PFSK-1 (cell line): ENCODE measurements at regions not wholly inside any gene's neighbourhood (a gene's known extent, or its start where the extent isn't known, plus 50 kb on each side); places are given as distances from the start of the nearest gene placed in this dataset.

Source experiments
- FOXP2 ChIP-seq: optimal IDR thresholded peaks from 2 replicates; pipeline ENCODE3; 2011; ENCODE audit warnings: borderline replicate concordance, control low read depth, inconsistent platforms; ENCODE audit not compliant: insufficient read depth; ENCODE audit errors: extremely low read length, extremely low read depth
- POLR2AphosphoS5 ChIP-seq: IDR thresholded peaks from 2 replicates; pipeline ENCODE4 v1.6.1; 2012; ENCODE audit warnings: low read depth, mild to moderate bottlenecking, control low read depth, low read length, moderate library complexity
- SIN3A ChIP-seq: IDR thresholded peaks from 2 replicates; pipeline ENCODE4 v1.6.1; 2012; ENCODE audit warnings: mild to moderate bottlenecking, low read length, moderate library complexity, borderline replicate concordance; ENCODE audit not compliant: insufficient read depth
- TAF1 ChIP-seq: IDR thresholded peaks from 2 replicates; pipeline ENCODE4 v1.6.1; 2012; ENCODE audit warnings: low read length, control low read depth, borderline replicate concordance; ENCODE audit not compliant: insufficient read depth
- TF ChIP-seq, protein P1 (sequence below), 2 experiments: IDR thresholded peaks; 2 replicates each; pipeline versions ENCODE4 v1.6.1 to v1.8.0; 2011 to 2012; ENCODE audit warnings: low read depth in 2 of 2, low read length in 2 of 2, control low read depth in 1 of 2, inconsistent platforms in 1 of 2, mild to moderate bottlenecking in 1 of 2, moderate library complexity in 1 of 2; ENCODE audit not compliant: insufficient read depth in 1 of 2

DNA sequence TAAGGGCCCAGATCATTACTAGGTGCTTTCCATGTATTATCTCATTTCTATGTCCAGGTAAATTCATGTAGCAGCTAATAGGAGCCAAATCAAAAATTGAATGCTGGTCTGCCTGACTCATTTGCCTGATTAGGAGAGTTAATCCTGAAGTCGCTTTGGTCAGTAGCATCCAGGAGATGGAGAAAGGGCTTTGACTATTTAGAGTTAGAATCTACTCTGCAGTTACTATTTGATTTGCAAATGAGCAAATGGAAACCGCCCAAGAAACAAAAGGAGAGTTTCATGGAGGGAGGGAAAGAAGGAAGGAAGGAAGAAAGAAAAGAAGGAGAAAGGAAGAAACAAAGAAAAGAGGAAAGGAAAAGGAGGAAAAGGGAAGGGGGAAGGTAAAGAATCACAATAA, 539.6 kb upstream of the MMS22L start:
- TF ChIP-seq TAF1, result no peak
- TF ChIP-seq SIN3A, result no peak
- no peak for TF ChIP-seq POLR2AphosphoS5
- TF ChIP-seq FOXP2, result no peak
- TF ChIP-seq, protein P1, sequence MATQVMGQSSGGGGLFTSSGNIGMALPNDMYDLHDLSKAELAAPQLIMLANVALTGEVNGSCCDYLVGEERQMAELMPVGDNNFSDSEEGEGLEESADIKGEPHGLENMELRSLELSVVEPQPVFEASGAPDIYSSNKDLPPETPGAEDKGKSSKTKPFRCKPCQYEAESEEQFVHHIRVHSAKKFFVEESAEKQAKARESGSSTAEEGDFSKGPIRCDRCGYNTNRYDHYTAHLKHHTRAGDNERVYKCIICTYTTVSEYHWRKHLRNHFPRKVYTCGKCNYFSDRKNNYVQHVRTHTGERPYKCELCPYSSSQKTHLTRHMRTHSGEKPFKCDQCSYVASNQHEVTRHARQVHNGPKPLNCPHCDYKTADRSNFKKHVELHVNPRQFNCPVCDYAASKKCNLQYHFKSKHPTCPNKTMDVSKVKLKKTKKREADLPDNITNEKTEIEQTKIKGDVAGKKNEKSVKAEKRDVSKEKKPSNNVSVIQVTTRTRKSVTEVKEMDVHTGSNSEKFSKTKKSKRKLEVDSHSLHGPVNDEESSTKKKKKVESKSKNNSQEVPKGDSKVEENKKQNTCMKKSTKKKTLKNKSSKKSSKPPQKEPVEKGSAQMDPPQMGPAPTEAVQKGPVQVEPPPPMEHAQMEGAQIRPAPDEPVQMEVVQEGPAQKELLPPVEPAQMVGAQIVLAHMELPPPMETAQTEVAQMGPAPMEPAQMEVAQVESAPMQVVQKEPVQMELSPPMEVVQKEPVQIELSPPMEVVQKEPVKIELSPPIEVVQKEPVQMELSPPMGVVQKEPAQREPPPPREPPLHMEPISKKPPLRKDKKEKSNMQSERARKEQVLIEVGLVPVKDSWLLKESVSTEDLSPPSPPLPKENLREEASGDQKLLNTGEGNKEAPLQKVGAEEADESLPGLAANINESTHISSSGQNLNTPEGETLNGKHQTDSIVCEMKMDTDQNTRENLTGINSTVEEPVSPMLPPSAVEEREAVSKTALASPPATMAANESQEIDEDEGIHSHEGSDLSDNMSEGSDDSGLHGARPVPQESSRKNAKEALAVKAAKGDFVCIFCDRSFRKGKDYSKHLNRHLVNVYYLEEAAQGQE (IDR thresholded peaks at IDR 0.05; ENCODE audit: insufficient read depth in 1 of 2, low read depth in 2 of 2, low read length in 2 of 2), result no peak

DNA sequence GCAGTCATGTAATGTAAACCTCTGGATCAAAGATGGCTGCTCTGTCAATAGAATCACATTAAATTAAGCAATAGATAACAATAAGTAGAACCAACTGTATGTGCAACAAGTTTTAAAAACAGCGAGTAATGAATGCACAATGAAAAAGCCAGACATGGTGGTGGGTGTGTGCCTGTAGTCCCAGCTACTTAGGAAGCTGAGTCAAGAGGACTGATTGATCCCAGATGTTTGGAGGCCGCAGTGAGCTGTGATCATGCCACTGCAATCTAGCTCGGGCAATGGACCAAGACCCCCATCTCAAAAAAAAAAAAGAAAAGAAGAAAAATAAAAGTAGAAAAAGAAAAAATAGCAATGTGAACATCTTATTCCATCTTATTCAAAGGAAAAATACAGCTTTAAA, 558.7 kb upstream of the MMS22L start:
- TF ChIP-seq TAF1, result no peak
- TF ChIP-seq FOXP2, result no peak
- TF ChIP-seq, protein P1 (IDR thresholded peaks at IDR 0.05; ENCODE audit: insufficient read depth in 1 of 2, low read depth in 2 of 2, low read length in 2 of 2), result no peak
- no peak for TF ChIP-seq SIN3A
- no peak for TF ChIP-seq POLR2AphosphoS5

DNA sequence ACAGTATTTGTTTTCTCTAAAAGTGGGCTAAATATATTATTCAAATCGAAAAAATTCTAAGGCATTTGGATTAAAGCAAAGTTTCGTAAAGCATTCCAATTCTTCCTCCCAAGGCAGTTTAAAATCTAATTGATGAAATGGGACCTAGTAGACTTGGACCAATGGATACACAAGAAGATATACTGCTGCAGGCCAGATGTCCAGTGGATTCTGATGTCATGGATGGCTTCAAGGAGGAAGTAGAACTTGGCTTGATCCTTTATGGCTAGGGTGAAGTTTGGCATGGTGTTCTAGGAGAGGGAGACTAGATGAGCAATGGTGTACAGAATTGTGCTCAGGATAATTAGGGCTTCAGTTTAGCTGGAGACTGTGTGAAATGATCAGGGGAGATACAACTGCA, 559.5 kb upstream of the MMS22L start:
- TF ChIP-seq TAF1 (no peak), POLR2AphosphoS5 (no peak), FOXP2 (no peak), SIN3A (no peak)
- TF ChIP-seq, protein P1 (IDR thresholded peaks at IDR 0.05; ENCODE audit: insufficient read depth in 1 of 2, low read depth in 2 of 2, low read length in 2 of 2), result no peak

DNA sequence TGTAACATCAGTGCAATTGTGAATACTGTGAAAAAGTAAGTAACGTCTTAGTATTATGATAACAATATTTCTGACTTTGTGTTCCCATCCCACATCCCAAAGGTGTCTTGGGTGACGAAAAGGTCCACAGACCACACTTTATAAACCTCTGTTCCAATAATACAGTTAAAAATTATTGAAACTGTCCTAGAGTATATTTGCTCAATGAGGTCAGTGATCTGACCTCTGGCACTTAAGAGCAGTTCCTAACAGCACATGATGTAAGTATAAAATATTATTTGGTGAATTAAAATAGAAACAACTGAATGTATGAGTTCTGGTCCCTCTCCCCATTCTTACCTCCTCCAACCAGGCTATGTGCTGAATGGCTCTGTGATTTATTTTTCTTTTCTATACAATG, 566.4 kb upstream of the MMS22L start:
- TF ChIP-seq TAF1, result no peak
- no peak for TF ChIP-seq POLR2AphosphoS5
- TF ChIP-seq, protein P1 (IDR thresholded peaks at IDR 0.05; ENCODE audit: insufficient read depth in 1 of 2, low read depth in 2 of 2, low read length in 2 of 2), result no peak
- TF ChIP-seq SIN3A, result no peak
- no peak for TF ChIP-seq FOXP2
